NT2/D1 (cell line): ENCODE measurements at regions not wholly inside any gene's neighbourhood (a gene's known extent, or its start where the extent isn't known, plus 50 kb on each side); places are given as distances from the start of the nearest gene placed in this dataset.

Experiments
- YY1 ChIP-seq: IDR thresholded peaks from 2 replicates; pipeline ENCODE4 v1.6.1; 2011; ENCODE audit not compliant: insufficient read length, insufficient read depth
- ZNF274 ChIP-seq: IDR thresholded peaks from 2 replicates; pipeline ENCODE4 v1.6.1; 2011; ENCODE audit warnings: mild to moderate bottlenecking, low read depth, low read length

DNA sequence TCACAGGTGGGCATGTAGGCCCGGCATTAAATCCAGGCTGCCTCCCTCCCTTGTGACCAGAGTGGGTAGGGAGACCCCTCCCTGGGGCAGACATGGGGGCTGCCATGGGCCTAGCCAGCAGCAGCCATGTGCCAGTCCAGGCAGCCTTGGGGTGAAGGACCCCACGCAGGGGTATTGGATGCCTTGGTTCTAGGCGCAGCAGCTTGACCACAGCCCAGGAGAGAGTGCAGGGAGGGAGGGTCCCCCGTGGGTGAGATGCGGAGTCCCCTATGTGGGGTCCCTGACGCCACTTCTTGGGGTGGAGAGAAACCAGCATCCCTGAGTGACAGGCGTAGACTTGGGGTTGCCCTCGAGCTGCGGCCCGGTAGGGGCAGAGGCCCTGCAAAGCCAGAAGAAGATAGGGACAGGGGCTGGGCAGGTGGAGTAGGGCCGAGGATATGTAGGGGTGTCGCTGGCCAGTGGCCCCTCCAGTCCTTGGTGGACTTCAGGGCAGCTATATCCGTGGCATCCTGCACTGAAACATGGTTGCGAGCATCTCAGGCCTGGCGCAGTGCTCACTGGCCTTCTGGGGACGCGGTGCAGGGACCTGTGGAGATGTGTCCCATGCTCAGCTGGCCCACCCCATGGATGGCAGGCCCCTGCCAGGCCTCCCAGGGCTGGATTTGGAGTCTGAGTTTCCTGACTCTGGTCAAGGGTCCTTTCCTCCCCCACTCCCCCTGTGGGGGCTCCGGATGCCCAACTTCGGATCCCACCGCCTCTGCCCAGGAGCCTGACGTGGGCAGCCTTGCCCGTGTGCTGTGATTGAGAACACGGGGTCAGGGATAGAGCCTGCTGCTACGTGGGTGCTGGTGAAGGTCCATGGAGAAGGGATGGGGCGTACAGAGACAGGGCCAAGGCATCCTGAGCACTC lies 1179.8 kb downstream of the BRD1 start:
- TF ChIP-seq ZNF274 (no peak), YY1 (no peak)
